Neural cell (in vitro differentiated cells): ENCODE measurements at regions not wholly inside any gene's neighbourhood (a gene's known extent, or its start where the extent isn't known, plus 50 kb on each side); places are given as distances from the start of the nearest gene placed in this dataset.

Experiments used
- H2AFZ ChIP-seq: fragments of 200-600, 300-800 bp; sonication (generic), shearing (Covaris generic); 2 replicates; pipeline ENCODE4 v1.6.0; 2014; ENCODE audit warnings: low read depth, mild to moderate bottlenecking, antibody characterized with exemption, low read length, moderate library complexity
- H3F3A ChIP-seq: fragments of 200-600 bp; shearing (Covaris generic); 2 replicates; pipeline ENCODE4 v1.6.1; 2016; ENCODE audit warnings: mild to moderate bottlenecking, moderate library complexity, mixed read lengths, antibody characterized with exemption, low read length; ENCODE audit not compliant: insufficient read depth, poor library complexity, severe bottlenecking
- H3K27ac ChIP-seq: fragments of 200-600, 300-800 bp; sonication (generic), shearing (Covaris generic); 2 replicates; pipeline ENCODE4 v1.5.1; 2014; ENCODE audit warnings: mild to moderate bottlenecking, low read length, moderate library complexity
- H3K27me3 ChIP-seq: fragments of 300-800, 200-600 bp; sonication (generic), shearing (Covaris generic); 2 replicates; pipeline ENCODE4 v1.6.0; 2014; ENCODE audit warnings: mild to moderate bottlenecking, low read depth, low read length, moderate library complexity; ENCODE audit not compliant: insufficient read depth
- H3K36me3 ChIP-seq: fragments of 300-800, 200-600 bp; sonication (generic), shearing (Covaris generic); 2 replicates; pipeline ENCODE4 v1.5.1; 2014; ENCODE audit warnings: mild to moderate bottlenecking, antibody characterized with exemption, low read length, moderate library complexity; ENCODE audit not compliant: insufficient read depth
- H3K4me2 ChIP-seq: fragments of 300-800, 200-600 bp; sonication (generic), shearing (Covaris generic); 2 replicates; pipeline ENCODE4 v1.6.0; 2014; ENCODE audit warnings: mild to moderate bottlenecking, low read length
- H3K4me3 ChIP-seq: fragments of 300-800, 200-600 bp; sonication (generic), shearing (Covaris generic); 2 replicates; pipeline ENCODE4 v1.5.1; 2014; ENCODE audit warnings: mild to moderate bottlenecking, low read length, moderate library complexity
- H3K79me2 ChIP-seq: fragments of 200-600 bp; shearing (Covaris generic); replicated peaks from 2 replicates; pipeline ENCODE4 v1.6.0; 2014; ENCODE audit warnings: mild to moderate bottlenecking, low read length, moderate library complexity; ENCODE audit not compliant: insufficient read depth
- H3K9ac ChIP-seq: fragments of 300-800, 200-600 bp; sonication (generic), shearing (Covaris generic); 2 replicates; pipeline ENCODE4 v1.6.1; 2016; ENCODE audit warnings: mild to moderate bottlenecking, low read length, mixed read lengths
- H3K9me2 ChIP-seq: fragments of 200-600 bp; shearing (Covaris generic); 2 replicates; pipeline ENCODE4 v1.6.1; 2016; ENCODE audit warnings: mild to moderate bottlenecking, low read length, mixed read lengths; ENCODE audit not compliant: insufficient read depth
- H3K9me3 ChIP-seq: fragments of 200-600, 300-800 bp; sonication (generic), shearing (Covaris generic); 2 replicates; pipeline ENCODE4 v1.6.1; 2016; ENCODE audit warnings: mild to moderate bottlenecking, mixed run types, low read length, moderate library complexity, mixed read lengths
- H4K20me1 ChIP-seq: fragments of 200-600 bp; shearing (Covaris generic); 2 replicates; pipeline ENCODE4 v1.6.1; 2016; ENCODE audit warnings: mild to moderate bottlenecking, mixed run types; ENCODE audit not compliant: insufficient read depth
- CTCF ChIP-seq: fragments of 450-650 bp; IDR thresholded peaks from 2 replicates; pipeline ENCODE4 v1.5.1; 2014; ENCODE audit warnings: antibody characterized with exemption, mild to moderate bottlenecking, moderate library complexity; ENCODE audit not compliant: poor library complexity, severe bottlenecking
- EP300 ChIP-seq: fragments of 450-650 bp; conservative IDR thresholded peaks from 2 replicates; pipeline ENCODE4 v1.6.1; 2014; ENCODE audit warnings: antibody characterized with exemption, mild to moderate bottlenecking, moderate library complexity; ENCODE audit not compliant: poor library complexity, severe bottlenecking
- EZH2 ChIP-seq: fragments of 200-600, 300-800 bp; shearing (Covaris generic), sonication (generic); IDR thresholded peaks from 2 replicates; pipeline ENCODE4 v1.6.1; 2014; ENCODE audit warnings: antibody characterized with exemption, low read length, borderline replicate concordance, mild to moderate bottlenecking; ENCODE audit not compliant: insufficient read depth, poor library complexity, severe bottlenecking
- MXI1 ChIP-seq: fragments of 450-650 bp; conservative IDR thresholded peaks from 2 replicates; pipeline ENCODE4 v1.6.1; 2014; ENCODE audit warnings: antibody characterized with exemption, mild to moderate bottlenecking; ENCODE audit not compliant: poor library complexity, severe bottlenecking
- POLR2AphosphoS5 ChIP-seq: IDR thresholded peaks from 2 replicates; pipeline ENCODE4 v1.6.1; 2012
- RAD21 ChIP-seq: fragments of 450-650 bp; conservative IDR thresholded peaks from 2 replicates; pipeline ENCODE4 v1.6.1; 2014; ENCODE audit warnings: antibody characterized with exemption, mild to moderate bottlenecking, moderate library complexity
- REST ChIP-seq: IDR thresholded peaks from 2 replicates; pipeline ENCODE4 v1.6.1; 2012; ENCODE audit warnings: borderline replicate concordance
- SMC3 ChIP-seq: fragments of 450-650 bp; conservative IDR thresholded peaks from 2 replicates; pipeline ENCODE4 v1.6.1; 2014; ENCODE audit warnings: antibody characterized with exemption, mild to moderate bottlenecking, moderate library complexity; ENCODE audit not compliant: poor library complexity
- TAF1 ChIP-seq: IDR thresholded peaks from 2 replicates; pipeline ENCODE4 v1.6.1; 2012; ENCODE audit warnings: low read depth

GRCh38 chr2:193523662-193524061 is 1328.9 kb upstream of the TMEFF2 start:
- Histone ChIP-seq H3K79me2 (no peaks in the 10 kb centered on the region), H3K4me2 (no peak overlapping the region), H3K9me2 (no peaks in the 10 kb centered on the region), H3K9me3 (no peaks in the 10 kb centered on the region), H3K27ac (no peak overlapping the region), H3F3A (peaks cover 3% of the 10 kb centered on the region), H2AFZ (no peak overlapping the region), H4K20me1 (no peaks in the 10 kb centered on the region), H3K4me3 (no peak overlapping the region), H3K36me3 (no peaks in the 10 kb centered on the region), H3K27me3 (no peaks in the 10 kb centered on the region), H3K9ac (no peak overlapping the region)
- TF ChIP-seq REST, result peak; percentile 90
- TF ChIP-seq SMC3, result no peak
- TF ChIP-seq EP300, result peak; percentile 82
- no peak for TF ChIP-seq MXI1
- peak; percentile 49 for TF ChIP-seq POLR2AphosphoS5
- TF ChIP-seq CTCF, result no peak
- TF ChIP-seq TAF1, result no peak
- TF ChIP-seq EZH2, result no peak
- no peak for TF ChIP-seq RAD21

- no peak overlapping the region for H2AFZ ChIP-seq
- H3K4me2 ChIP-seq, result no peak overlapping the region
- no peaks in the 10 kb centered on the region for H3K36me3 ChIP-seq
- no peaks in the 10 kb centered on the region for H3K9me2 ChIP-seq
- no peaks in the 10 kb centered on the region for H4K20me1 ChIP-seq
- H3F3A ChIP-seq, result no peaks in the 10 kb centered on the region
- no peaks in the 10 kb centered on the region for H3K27me3 ChIP-seq
- no peak overlapping the region for H3K4me3 ChIP-seq
- H3K79me2 ChIP-seq, result no peaks in the 10 kb centered on the region
- H3K27ac ChIP-seq, result no peak overlapping the region
- H3K9ac ChIP-seq, result no peak overlapping the region
- no peaks in the 10 kb centered on the region for H3K9me3 ChIP-seq
- TF ChIP-seq RAD21 (no peak), SMC3 (no peak), TAF1 (no peak), REST (no peak), POLR2AphosphoS5 (no peak)
Measured at GRCh38 chr2:193521523-193521922, 1326.8 kb upstream of the TMEFF2 start.
